KMS-11 (cell line): ENCODE measurements at regions not wholly inside any gene's neighbourhood (a gene's known extent, or its start where the extent isn't known, plus 50 kb on each side); places are given as distances from the start of the nearest gene placed in this dataset.

Experiments
- H2AFZ ChIP-seq: fragments of 200-600 bp; sonication (generic); 2 replicates; pipeline ENCODE4 v1.6.1; 2016; ENCODE audit warnings: antibody characterized with exemption, mixed run types, low read depth
- H3K27ac ChIP-seq: fragments of 200-600 bp; sonication (generic); 2 replicates; pipeline ENCODE4 v1.6.1; 2016; ENCODE audit warnings: mild to moderate bottlenecking, mixed run types
- H3K27me3 ChIP-seq: fragments of 200-600 bp; sonication (generic); 2 replicates; pipeline ENCODE4 v1.6.1; 2017; ENCODE audit warnings: mild to moderate bottlenecking, low read depth, mixed run types, moderate library complexity; ENCODE audit not compliant: insufficient read depth
- H3K36me3 ChIP-seq: fragments of 200-600 bp; sonication (generic); 2 replicates; pipeline ENCODE4 v1.6.1; 2017; ENCODE audit warnings: mild to moderate bottlenecking, mixed run types; ENCODE audit not compliant: insufficient read depth
- H3K4me1 ChIP-seq: fragments of 200-600 bp; sonication (generic); 2 replicates; pipeline ENCODE4 v1.6.1; 2016; ENCODE audit warnings: mild to moderate bottlenecking, low read depth, mixed run types; ENCODE audit not compliant: poor library complexity, severe bottlenecking
- H3K4me2 ChIP-seq: fragments of 200-600 bp; sonication (generic); 2 replicates; pipeline ENCODE4 v1.7.0; 2016; ENCODE audit warnings: mild to moderate bottlenecking, mixed run types
- H3K4me3 ChIP-seq: fragments of 200-600 bp; sonication (generic); IDR thresholded peaks from 2 replicates; pipeline ENCODE4 v1.6.1; 2017; ENCODE audit warnings: low read depth, low read length, mixed read lengths; ENCODE audit not compliant: insufficient read depth
- H3K79me2 ChIP-seq: fragments of 200-600 bp; sonication (generic); 2 replicates; pipeline ENCODE4 v1.6.1; 2016; ENCODE audit warnings: low read depth, mixed run types; ENCODE audit not compliant: insufficient read depth
- H3K9ac ChIP-seq: fragments of 200-600 bp; sonication (generic); 2 replicates; pipeline ENCODE4 v1.6.1; 2016; ENCODE audit warnings: mild to moderate bottlenecking, mixed run types
- H4K20me1 ChIP-seq: fragments of 200-600 bp; sonication (generic); 2 replicates; pipeline ENCODE4 v1.6.1; 2016; ENCODE audit warnings: mild to moderate bottlenecking, mixed run types; ENCODE audit not compliant: insufficient read depth
- CTCF ChIP-seq: fragments of 200-600 bp; sonication (generic); conservative IDR thresholded peaks from 2 replicates; pipeline ENCODE4 v1.6.1; 2017; ENCODE audit warnings: low read depth, mild to moderate bottlenecking, antibody characterized with exemption, low read length, moderate library complexity, mixed read lengths

- H3K27me3 ChIP-seq, result no peaks in the 10 kb centered on the region
- no peak overlapping the region for H2AFZ ChIP-seq
- H3K27ac ChIP-seq, result no peak overlapping the region
- H4K20me1 ChIP-seq, result no peaks in the 10 kb centered on the region
- no peak overlapping the region for H3K4me2 ChIP-seq
- no peaks in the 10 kb centered on the region; the same call in 1 of the 2 replicates for H3K36me3 ChIP-seq
- no peak for TF ChIP-seq CTCF
- no peak overlapping the region for H3K4me3 ChIP-seq
- H3K79me2 ChIP-seq, result no peaks in the 10 kb centered on the region
- H3K4me1 ChIP-seq, result no peaks in the 10 kb centered on the region
- no peak overlapping the region for H3K9ac ChIP-seq
Observed at GRCh38 chr2:76669966-76670465, 852.2 kb downstream of the LRRTM4 start.

- H3K27ac ChIP-seq, result no peak overlapping the region
- no peaks in the 10 kb centered on the region for H3K27me3 ChIP-seq
- H3K4me1 ChIP-seq, result no peaks in the 10 kb centered on the region
- no peak overlapping the region for H3K4me3 ChIP-seq
- H3K9ac ChIP-seq, result no peak overlapping the region
- no peaks in the 10 kb centered on the region; the same call in 1 of the 2 replicates for H3K36me3 ChIP-seq
- no peaks in the 10 kb centered on the region for H4K20me1 ChIP-seq
- H3K79me2 ChIP-seq, result no peaks in the 10 kb centered on the region
- no peak for TF ChIP-seq CTCF
- H2AFZ ChIP-seq, result no peak overlapping the region
- H3K4me2 ChIP-seq, result no peak overlapping the region
Observed at GRCh38 chr2:76668279-76668678, 853.9 kb downstream of the LRRTM4 start.

GRCh38 chr2:76667821-76668271, 854.3 kb downstream of the LRRTM4 start:
- no peak overlapping the region for H2AFZ ChIP-seq
- no peaks in the 10 kb centered on the region for H3K27me3 ChIP-seq
- H3K4me3 ChIP-seq, result no peak overlapping the region
- H3K4me2 ChIP-seq, result no peak overlapping the region
- H4K20me1 ChIP-seq, result no peaks in the 10 kb centered on the region
- H3K79me2 ChIP-seq, result no peaks in the 10 kb centered on the region
- no peak overlapping the region for H3K27ac ChIP-seq
- no peak for TF ChIP-seq CTCF
- no peak overlapping the region for H3K9ac ChIP-seq
- no peaks in the 10 kb centered on the region for H3K4me1 ChIP-seq
- no peaks in the 10 kb centered on the region; the same call in 1 of the 2 replicates for H3K36me3 ChIP-seq

GRCh38 chr2:76642129-76642528, 880.0 kb downstream of the LRRTM4 start:
- no peak overlapping the region for H3K4me2 ChIP-seq
- H4K20me1 ChIP-seq, result no peaks in the 10 kb centered on the region
- H2AFZ ChIP-seq, result no peak overlapping the region
- H3K27ac ChIP-seq, result no peak overlapping the region
- no peak overlapping the region for H3K9ac ChIP-seq
- no peaks in the 10 kb centered on the region for H3K79me2 ChIP-seq
- no peak for TF ChIP-seq CTCF
- no peaks in the 10 kb centered on the region for H3K36me3 ChIP-seq
- no peaks in the 10 kb centered on the region for H3K27me3 ChIP-seq
- no peaks in the 10 kb centered on the region for H3K4me1 ChIP-seq
- no peak overlapping the region for H3K4me3 ChIP-seq
